ENCODE measurements at regions not wholly inside any gene's neighbourhood (a gene's known extent, or its start where the extent isn't known, plus 50 kb on each side); places are given as distances from the start of the nearest gene placed in this dataset.

DNA sequence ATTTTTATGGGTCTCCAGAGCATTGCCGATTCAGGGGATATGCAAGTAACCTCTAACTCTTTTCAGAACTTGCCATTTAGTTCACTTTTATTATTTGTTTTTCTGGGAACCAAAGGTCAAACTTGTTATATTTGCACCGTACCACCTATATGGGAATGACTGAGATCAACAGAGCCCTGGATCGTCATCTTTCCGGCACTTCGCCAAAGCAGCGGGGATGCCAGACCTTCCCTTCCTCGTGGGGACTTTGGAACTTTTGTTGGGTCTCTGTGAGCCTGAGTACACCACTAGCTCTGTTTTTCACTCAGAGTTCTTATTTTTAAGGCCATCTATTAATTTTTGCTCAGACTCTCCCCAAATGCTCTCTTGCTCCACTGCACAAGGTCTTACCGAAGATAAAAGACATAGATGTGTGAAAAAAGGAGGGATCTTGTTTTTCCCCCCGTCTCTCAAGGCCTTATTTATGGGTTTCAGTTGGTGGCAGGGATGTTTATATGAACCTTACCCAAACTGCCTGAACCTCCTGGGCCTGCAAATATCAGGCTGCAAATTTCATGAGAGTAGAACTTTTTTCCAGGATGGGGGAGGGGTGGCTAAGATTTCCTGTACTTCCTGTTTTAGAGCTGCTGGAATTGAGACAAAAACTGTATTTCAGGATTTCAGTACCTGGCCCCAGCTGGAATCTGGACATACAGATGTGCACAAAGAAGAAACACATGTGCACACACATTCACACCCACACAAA is 350.3 kb downstream of the HRH4 start:
- WGBS, 2 experiments (ENCODE audit: extremely low coverage in 2 of 2, insufficient read length in 1 of 2): no CpG with 5 or more reads among the region's 9 CpGs
- Histone ChIP-seq H4K8ac (ENCODE audit: low read depth in 2 of 2, low read length in 2 of 2) (no peak overlapping the region), H3K4me1 (ENCODE audit: control insufficient read depth, insufficient read depth, low read length) (no peaks in the 10 kb centered on the region), H2BK5ac (ENCODE audit: low read depth, low read length, poor library complexity, severe bottlenecking) (no peak overlapping the region), H2BK20ac (ENCODE audit: low read depth, low read length) (no peak overlapping the region), H4K20me1 (ENCODE audit: insufficient read depth, low read length) (no peaks in the 10 kb centered on the region), H3K9ac (ENCODE audit: low read depth, low read length) (no peak overlapping the region), H4K5ac (ENCODE audit: low read depth, low read length) (no peak overlapping the region), H3K4me2 (ENCODE audit: low read depth, low read length) (no peak overlapping the region), H3K79me1 (ENCODE audit: low read depth in 1 of 2, low read length in 2 of 2) (no peaks in the 10 kb centered on the region), H2AK9ac (replicated peaks; ENCODE audit: low read depth, low read length, poor library complexity) (no peak overlapping the region), H2AFZ (replicated peaks; ENCODE audit: low read length, poor library complexity) (no peak overlapping the region), H3K56ac (ENCODE audit: extremely low read depth, insufficient read depth, low read length) (no peak overlapping the region), H3K9me3 (ENCODE audit: control insufficient read depth, insufficient read depth, low read length) (no peaks in the 10 kb centered on the region), H2BK120ac (ENCODE audit: low read depth, low read length) (no peak overlapping the region), H3K14ac (replicated peaks; ENCODE audit: low read depth, low read length) (no peak overlapping the region), H3K23ac (ENCODE audit: low read depth, low read length) (no peak overlapping the region), H3K27me3 (ENCODE audit: control insufficient read depth, insufficient read depth, low read length) (no peaks in the 10 kb centered on the region; the same call in 1 of the 2 replicates), H3K18ac (ENCODE audit: low read depth, low read length) (no peak overlapping the region), H3K4me3 (ENCODE audit: insufficient read depth, low read depth, low read length) (no peak overlapping the region), H3K27ac (ENCODE audit: insufficient read depth, low read length) (no peak overlapping the region), H3K36me3 (ENCODE audit: control insufficient read depth, insufficient read depth, low read length) (no peaks in the 10 kb centered on the region), H3K4ac (ENCODE audit: low read depth, low read length) (no peak overlapping the region), H4K91ac (ENCODE audit: insufficient read depth, low read depth, low read length) (no peak overlapping the region), H3K9me1 (ENCODE audit: insufficient read depth, low read length) (no peaks in the 10 kb centered on the region), H2BK15ac (ENCODE audit: low read depth, low read length) (no peak overlapping the region), H2AK5ac (ENCODE audit: low read depth, low read length) (no peak overlapping the region)
- no peak for ATAC-seq (ENCODE audit: low read depth)
- CTCF ChIA-PET: interaction anchor here (1.0 kb wide), 1 partner anchor 10 kb away, joined by 3 read pairs; no protein-coding TSS in a partner anchor
- TF ChIP-seq MAZ (IDR thresholded peaks at IDR 0.05; ENCODE audit: borderline replicate concordance, low read depth, low read length) (no peak), CHD1 (IDR thresholded peaks at IDR 0.05; ENCODE audit: low read depth, low read length) (no peak), MXI1 (IDR thresholded peaks at IDR 0.05; ENCODE audit: borderline replicate concordance, low read depth, low read length) (no peak), RCOR1 (IDR thresholded peaks at IDR 0.05; ENCODE audit: insufficient replicate concordance, low read length) (no peak), BHLHE40 (IDR thresholded peaks at IDR 0.05; ENCODE audit: low read depth, low read length) (no peak), RFX5 (IDR thresholded peaks at IDR 0.05; ENCODE audit: low read depth, low read length) (no peak), SMC3 (IDR thresholded peaks at IDR 0.05; ENCODE audit: low read depth, low read length) (no peak), FOS (IDR thresholded peaks at IDR 0.05; ENCODE audit: low read depth, low read length) (no peak), RAD21 (IDR thresholded peaks at IDR 0.05; ENCODE audit: low read length) (no peak)
- TF ChIP-seq, protein P1, sequence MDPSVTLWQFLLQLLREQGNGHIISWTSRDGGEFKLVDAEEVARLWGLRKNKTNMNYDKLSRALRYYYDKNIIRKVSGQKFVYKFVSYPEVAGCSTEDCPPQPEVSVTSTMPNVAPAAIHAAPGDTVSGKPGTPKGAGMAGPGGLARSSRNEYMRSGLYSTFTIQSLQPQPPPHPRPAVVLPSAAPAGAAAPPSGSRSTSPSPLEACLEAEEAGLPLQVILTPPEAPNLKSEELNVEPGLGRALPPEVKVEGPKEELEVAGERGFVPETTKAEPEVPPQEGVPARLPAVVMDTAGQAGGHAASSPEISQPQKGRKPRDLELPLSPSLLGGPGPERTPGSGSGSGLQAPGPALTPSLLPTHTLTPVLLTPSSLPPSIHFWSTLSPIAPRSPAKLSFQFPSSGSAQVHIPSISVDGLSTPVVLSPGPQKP (IDR thresholded peaks at IDR 0.05; ENCODE audit: borderline replicate concordance, low read depth, low read length): no peak
- TF ChIP-seq, protein P2, sequence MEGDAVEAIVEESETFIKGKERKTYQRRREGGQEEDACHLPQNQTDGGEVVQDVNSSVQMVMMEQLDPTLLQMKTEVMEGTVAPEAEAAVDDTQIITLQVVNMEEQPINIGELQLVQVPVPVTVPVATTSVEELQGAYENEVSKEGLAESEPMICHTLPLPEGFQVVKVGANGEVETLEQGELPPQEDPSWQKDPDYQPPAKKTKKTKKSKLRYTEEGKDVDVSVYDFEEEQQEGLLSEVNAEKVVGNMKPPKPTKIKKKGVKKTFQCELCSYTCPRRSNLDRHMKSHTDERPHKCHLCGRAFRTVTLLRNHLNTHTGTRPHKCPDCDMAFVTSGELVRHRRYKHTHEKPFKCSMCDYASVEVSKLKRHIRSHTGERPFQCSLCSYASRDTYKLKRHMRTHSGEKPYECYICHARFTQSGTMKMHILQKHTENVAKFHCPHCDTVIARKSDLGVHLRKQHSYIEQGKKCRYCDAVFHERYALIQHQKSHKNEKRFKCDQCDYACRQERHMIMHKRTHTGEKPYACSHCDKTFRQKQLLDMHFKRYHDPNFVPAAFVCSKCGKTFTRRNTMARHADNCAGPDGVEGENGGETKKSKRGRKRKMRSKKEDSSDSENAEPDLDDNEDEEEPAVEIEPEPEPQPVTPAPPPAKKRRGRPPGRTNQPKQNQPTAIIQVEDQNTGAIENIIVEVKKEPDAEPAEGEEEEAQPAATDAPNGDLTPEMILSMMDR (conservative IDR thresholded peaks at IDR 0.05; ENCODE audit: low read depth, low read length): no peak
- TF ChIP-seq, protein P3, sequence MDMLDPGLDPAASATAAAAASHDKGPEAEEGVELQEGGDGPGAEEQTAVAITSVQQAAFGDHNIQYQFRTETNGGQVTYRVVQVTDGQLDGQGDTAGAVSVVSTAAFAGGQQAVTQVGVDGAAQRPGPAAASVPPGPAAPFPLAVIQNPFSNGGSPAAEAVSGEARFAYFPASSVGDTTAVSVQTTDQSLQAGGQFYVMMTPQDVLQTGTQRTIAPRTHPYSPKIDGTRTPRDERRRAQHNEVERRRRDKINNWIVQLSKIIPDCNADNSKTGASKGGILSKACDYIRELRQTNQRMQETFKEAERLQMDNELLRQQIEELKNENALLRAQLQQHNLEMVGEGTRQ (IDR thresholded peaks at IDR 0.05; ENCODE audit: low read depth, low read length): no peak
- DNase-seq: no peak
- BruUV-seq (replicated peaks): no TSS peak
- dilution Hi-C loops (cut with HindIII; ENCODE audit: low sequenced_read_pairs, unreplicated experiment) (no loop called here), intact Hi-C loops (cut with micrococcal nuclease) (no loop called here), in situ Hi-C loops (cut with MboI; ENCODE audit: low sequenced_read_pairs) (no loop called here)
- POLR2A ChIA-PET (ENCODE audit: unreplicated experiment): no interaction called here
